Aorta (tissue), 5 donors: ENCODE measurements at regions not wholly inside any gene's neighbourhood (a gene's known extent, or its start where the extent isn't known, plus 50 kb on each side); places are given as distances from the start of the nearest gene placed in this dataset.

ENCODE experiments used
- ATAC-seq: fragments of 200-7000 bp; cut with Tn5 transposase; one replicate; pipeline ENCODE4 v1.9.1; 2022; ENCODE audit warnings: moderate library complexity; ENCODE audit not compliant: low FRiP score
- DNase-seq, 2 donors: peaks; one replicate each; pipeline ENCODE4 v3.0.0-alpha.2; 2020
- H3K27ac ChIP-seq, 2 donors: one replicate each; pipeline ENCODE4 v1.5.1; 2013; ENCODE audit warnings: low read length in 2 of 2, mild to moderate bottlenecking in 2 of 2, moderate library complexity in 2 of 2, control low read depth in 1 of 2, inconsistent platforms in 1 of 2, low read depth in 1 of 2
- H3K27me3 ChIP-seq, 2 donors: one replicate each; pipeline ENCODE4 v1.6.1; 2013; ENCODE audit warnings: control low read depth in 1 of 2, low read length in 1 of 2, mild to moderate bottlenecking in 1 of 2, moderate library complexity in 1 of 2; ENCODE audit not compliant: insufficient read depth in 2 of 2, control insufficient read depth in 1 of 2
- H3K36me3 ChIP-seq, 2 donors: one replicate each; pipeline ENCODE4 v1.6.1; 2013; ENCODE audit warnings: control low read depth in 1 of 2, low read length in 1 of 2, mild to moderate bottlenecking in 1 of 2; ENCODE audit not compliant: insufficient read depth in 2 of 2, control insufficient read depth in 1 of 2
- H3K4me1 ChIP-seq, 2 donors: one replicate each; pipeline ENCODE4 v1.6.1; 2013; ENCODE audit warnings: low read length in 2 of 2, control low read depth in 1 of 2, mild to moderate bottlenecking in 1 of 2, moderate library complexity in 1 of 2; ENCODE audit not compliant: insufficient read depth in 2 of 2, control insufficient read depth in 1 of 2
- H3K4me3 ChIP-seq, 2 donors: one replicate each; pipeline ENCODE4 v1.5.1; 2013; ENCODE audit warnings: low read length in 2 of 2, control low read depth in 1 of 2, mild to moderate bottlenecking in 1 of 2
- H3K9me3 ChIP-seq: one replicate; pipeline ENCODE4 v1.6.1; 2013; ENCODE audit warnings: mild to moderate bottlenecking, low read length; ENCODE audit not compliant: control insufficient read depth
- WGBS, 2 donors: extraction: QIAGEN DNeasy Blood & Tissue Kit; methylation state at CpG; one replicate each; pipeline ENCODE4 v1.1.7; 2013; 5-methylcytosine and 5-hydroxymethylcytosine counted together
- intact Hi-C, 2 donors: fragments of 100-400 bp; cut with DNase I; formaldehyde crosslinking; loops; one replicate each; pipeline versions ENCODE4 v1.14.2 to v1.15.0; 2022
- donor health status: healthy with polysubstance abuse.
- donor health status: Bipolar disorder and iron deficiency.
- donor health status: DM: no; HTN: no; CAD: no.
- donor health status: DM: no; HTN: no; CAD: no.
- donor health status: DM: yes; HTN: yes; CAD: no.

DNA sequence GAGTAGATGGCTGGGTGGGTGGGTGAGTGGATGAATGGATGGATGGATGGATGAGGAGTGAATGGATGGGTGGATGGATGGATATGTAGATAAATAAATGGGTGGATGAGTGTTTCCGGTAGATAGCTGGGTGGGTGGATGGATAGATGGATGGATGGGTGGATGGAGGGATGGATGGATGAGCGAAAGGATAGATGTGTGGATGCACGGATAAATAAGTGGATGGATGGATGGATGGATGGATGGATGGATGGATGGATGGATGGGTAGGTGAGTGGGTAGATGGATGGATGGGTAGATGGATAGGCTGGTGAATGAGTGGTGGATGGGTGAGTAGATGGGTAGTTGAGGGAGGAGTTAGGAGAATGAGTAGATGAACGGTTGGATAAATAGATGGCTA lies 349.3 kb downstream of the MN1 start:
- DNase-seq: no peak
- 94 to 96% methylated on average over 4 of the region's 4 CpGs for WGBS, 2 donors
- Histone ChIP-seq H3K36me3 (no peaks in the 10 kb centered on the region), H3K9me3 (no peaks in the 10 kb centered on the region), H3K27me3 (no peaks in the 10 kb centered on the region), H3K4me1 (no peaks in the 10 kb centered on the region), H3K27ac (no peak overlapping the region), H3K4me3 (no peak overlapping the region)
- intact Hi-C loops: no loop called here
- ATAC-seq: no peak

DNA sequence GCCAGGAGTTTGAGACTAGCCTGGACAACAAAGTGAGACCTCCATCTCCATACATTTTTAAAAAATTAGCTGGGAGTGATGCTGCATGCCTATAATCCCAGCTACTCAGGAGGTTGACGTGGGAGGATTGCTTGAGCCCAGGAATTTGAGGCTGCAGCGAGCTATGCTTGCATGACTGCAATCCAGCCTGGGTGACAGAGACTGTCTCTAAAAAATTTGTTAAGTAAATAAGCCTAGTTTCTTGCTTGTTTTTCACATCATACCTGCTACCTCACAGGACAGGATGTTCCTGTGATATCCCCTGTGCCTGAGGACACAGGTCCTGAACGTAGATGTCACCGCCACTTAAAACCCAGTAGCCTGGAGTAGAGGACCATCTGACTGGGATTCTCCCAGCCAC lies 348.6 kb downstream of the MN1 start:
- 93 to 96% methylated on average over 4 of the region's 4 CpGs for WGBS, 2 donors
- no peak overlapping the region for H3K27ac ChIP-seq
- no peak for ATAC-seq
- H3K4me3 ChIP-seq: no peak overlapping the region
- no peaks in the 10 kb centered on the region for H3K9me3 ChIP-seq
- DNase-seq: no peak
- no peaks in the 10 kb centered on the region for H3K4me1 ChIP-seq
- no peaks in the 10 kb centered on the region for H3K36me3 ChIP-seq
- H3K27me3 ChIP-seq: no peaks in the 10 kb centered on the region
- intact Hi-C loops: no loop called here

DNA sequence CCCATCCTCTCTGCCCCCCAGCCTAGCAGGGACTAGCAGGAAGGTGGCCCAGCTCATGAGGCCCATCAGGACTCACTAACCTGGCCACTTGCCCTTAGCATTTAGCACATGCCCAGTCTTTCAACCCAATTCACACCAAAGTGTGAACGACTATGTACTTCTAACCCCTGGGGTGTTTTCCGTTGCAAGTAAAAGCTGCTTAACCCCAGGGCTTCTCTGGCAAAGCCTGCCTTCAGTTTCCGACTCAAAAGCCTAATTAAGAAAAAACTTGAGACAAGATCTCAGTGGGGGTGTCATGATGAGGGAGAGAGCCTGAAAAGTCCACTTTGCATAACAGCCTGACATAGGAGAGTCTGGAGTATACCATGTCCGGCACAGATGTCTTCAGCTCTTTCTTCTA lies 347.8 kb downstream of the MN1 start:
- H3K36me3 ChIP-seq: no peaks in the 10 kb centered on the region
- no peak for DNase-seq
- intact Hi-C loops: no loop called here
- no peaks in the 10 kb centered on the region for H3K9me3 ChIP-seq
- no peak for ATAC-seq
- no peak overlapping the region for H3K27ac ChIP-seq
- no peaks in the 10 kb centered on the region for H3K4me1 ChIP-seq
- H3K4me3 ChIP-seq: no peak overlapping the region
- 92% methylated on average over 4 of the region's 4 CpGs for WGBS, 2 donors
- no peaks in the 10 kb centered on the region for H3K27me3 ChIP-seq

DNA sequence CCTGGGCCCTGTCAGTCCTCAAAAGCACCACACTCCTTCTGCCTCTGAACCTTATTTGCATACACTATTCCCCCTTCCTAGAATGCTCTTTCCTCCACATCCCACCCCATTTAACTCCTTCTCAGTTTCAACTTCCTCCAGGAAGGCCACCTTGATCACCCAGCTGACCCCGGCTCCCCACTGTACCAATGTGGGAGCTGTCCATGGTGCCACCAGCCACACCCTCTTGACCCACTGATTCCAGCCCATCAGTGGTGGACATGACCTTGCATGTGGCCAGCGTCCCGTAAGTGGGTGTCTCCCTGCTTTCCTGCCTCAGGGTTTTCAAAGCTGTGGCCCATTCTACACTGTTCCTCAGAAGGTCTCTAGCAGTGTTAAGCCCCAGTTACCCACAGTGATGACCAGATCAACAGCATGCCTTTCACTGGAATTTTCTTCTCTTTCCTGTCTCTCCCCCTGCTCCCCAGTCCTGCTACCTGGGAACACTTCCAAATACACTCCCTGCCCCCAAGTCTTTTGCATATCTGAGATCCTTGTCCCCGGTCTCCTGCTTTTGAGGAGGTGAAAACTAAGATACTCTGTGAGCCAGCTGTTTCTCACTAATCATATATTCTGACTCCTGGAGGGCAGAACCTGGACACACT lies 346.6 kb downstream of the MN1 start:
- DNase-seq (no peak), ATAC-seq (no peak)
- 82 to 91% methylated on average over 4 of the region's 4 CpGs for WGBS, 2 donors
- no peak overlapping the region for H3K27ac ChIP-seq
- H3K4me3 ChIP-seq: no peak overlapping the region
- no peaks in the 10 kb centered on the region for H3K36me3 ChIP-seq
- no peaks in the 10 kb centered on the region for H3K27me3 ChIP-seq
- intact Hi-C loops: no loop called here
- H3K9me3 ChIP-seq: no peaks in the 10 kb centered on the region
- H3K4me1 ChIP-seq: peaks cover 0 to 2% of the 10 kb centered on the region in 2 donors

DNA sequence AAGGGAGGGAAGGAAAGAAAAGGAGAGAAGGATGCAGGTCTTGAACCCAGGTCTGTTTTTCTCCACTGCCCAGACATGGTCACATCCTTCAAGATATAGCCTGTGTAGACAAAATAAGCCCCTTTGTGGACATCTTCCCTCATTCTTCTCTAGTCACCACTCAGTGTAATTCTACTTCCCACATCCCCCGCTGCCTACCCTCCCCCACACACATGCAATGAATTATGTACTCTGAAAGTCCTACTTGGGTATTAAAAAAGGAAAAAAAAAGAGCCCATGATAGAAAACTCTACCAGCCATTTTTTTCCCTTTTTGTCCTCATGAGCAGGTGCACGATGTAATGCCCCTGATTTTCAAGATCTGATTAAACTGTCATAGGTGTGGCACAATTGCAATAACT lies 346.0 kb downstream of the MN1 start:
- intact Hi-C loops: no loop called here
- Histone ChIP-seq H3K27ac (no peak overlapping the region), H3K9me3 (no peaks in the 10 kb centered on the region), H3K36me3 (no peaks in the 10 kb centered on the region), H3K27me3 (no peaks in the 10 kb centered on the region), H3K4me3 (no peak overlapping the region), H3K4me1 (peaks cover 0 to 2% of the 10 kb centered on the region in 2 donors)
- DNase-seq (no peak), ATAC-seq (no peak)
- WGBS, 2 donors: 92 to 98% methylated on average over 2 of the region's 2 CpGs

DNA sequence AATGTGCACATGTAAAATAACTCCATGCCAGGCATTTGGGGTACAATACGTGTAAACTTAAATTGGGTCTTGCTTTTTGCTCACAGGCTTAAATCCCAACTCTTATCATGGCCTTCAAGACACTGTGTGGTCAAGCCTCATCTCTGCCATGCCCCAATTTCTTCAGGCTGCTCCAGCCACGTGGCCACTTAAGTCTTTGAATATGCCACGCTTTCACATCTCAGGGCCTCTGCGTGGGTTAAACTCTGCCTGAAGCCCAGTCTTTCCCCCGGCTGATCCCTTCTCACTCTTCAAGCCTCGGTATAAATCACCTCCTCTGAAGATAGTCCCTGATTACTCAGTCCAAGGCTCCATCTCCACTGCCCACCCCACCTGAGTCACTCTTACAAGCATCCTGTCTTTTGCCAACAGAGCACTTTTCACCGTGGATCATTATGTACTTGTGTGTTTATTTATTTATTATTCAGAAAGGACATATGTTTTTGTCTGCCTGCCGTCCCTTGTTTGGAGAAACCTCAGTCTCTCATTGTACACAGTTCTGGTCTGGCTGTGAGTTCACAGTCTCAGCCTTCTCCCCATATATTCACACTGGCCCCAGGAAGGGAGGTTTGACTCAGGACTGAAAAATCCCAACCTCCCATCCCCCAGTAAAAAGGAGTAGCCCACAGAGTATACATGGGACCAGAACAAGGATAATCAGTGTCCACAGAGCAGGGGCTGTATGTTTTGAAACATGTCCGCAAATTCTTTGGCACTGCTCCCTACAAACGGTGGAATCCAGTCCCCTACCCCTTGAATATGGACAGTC lies 344.7 kb downstream of the MN1 start:
- H3K4me3 ChIP-seq: no peak overlapping the region
- ATAC-seq (no peak), DNase-seq (peak in 1 of 2 donors; percentile 17)
- no peaks in the 10 kb centered on the region for H3K27me3 ChIP-seq
- no peak overlapping the region for H3K27ac ChIP-seq
- no peaks in the 10 kb centered on the region for H3K36me3 ChIP-seq
- H3K4me1 ChIP-seq: peaks cover 0 to 6% of the 10 kb centered on the region in 2 donors
- no peaks in the 10 kb centered on the region for H3K9me3 ChIP-seq
- WGBS, 2 donors: 66 to 68% methylated on average over 10 of the region's 10 CpGs
- intact Hi-C loops: no loop called here

DNA sequence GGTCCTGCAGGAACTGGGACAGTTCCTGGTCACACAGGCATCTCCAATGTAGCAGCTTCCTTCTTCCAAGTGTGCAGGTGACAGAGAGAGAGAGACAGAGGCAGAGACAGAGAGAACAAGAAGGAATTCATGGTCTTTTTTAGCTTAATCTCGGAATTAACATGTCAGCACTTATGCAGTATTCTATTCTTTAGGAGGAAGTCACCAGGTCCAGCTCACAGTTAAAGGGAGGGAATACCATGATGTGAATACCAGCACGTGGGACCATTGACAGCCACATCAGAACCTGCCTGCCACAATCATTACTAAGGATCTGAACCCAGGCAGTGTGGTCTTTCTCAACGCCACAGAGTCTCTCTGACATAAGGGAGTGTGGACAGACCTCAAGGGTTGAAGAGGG lies 341.6 kb downstream of the MN1 start:
- no peak overlapping the region for H3K4me3 ChIP-seq
- no peak for DNase-seq
- peak overlapping the region in 1 of 2 donors; percentile 70 for H3K27ac ChIP-seq
- 2 to 10% methylated on average over 3 of the region's 3 CpGs for WGBS, 2 donors
- no peaks in the 10 kb centered on the region for H3K9me3 ChIP-seq
- ATAC-seq: no peak
- peaks cover 0 to 7% of the 10 kb centered on the region in 2 donors for H3K4me1 ChIP-seq
- H3K36me3 ChIP-seq: no peaks in the 10 kb centered on the region
- H3K27me3 ChIP-seq: no peaks in the 10 kb centered on the region
- intact Hi-C loops: no loop called here

DNA sequence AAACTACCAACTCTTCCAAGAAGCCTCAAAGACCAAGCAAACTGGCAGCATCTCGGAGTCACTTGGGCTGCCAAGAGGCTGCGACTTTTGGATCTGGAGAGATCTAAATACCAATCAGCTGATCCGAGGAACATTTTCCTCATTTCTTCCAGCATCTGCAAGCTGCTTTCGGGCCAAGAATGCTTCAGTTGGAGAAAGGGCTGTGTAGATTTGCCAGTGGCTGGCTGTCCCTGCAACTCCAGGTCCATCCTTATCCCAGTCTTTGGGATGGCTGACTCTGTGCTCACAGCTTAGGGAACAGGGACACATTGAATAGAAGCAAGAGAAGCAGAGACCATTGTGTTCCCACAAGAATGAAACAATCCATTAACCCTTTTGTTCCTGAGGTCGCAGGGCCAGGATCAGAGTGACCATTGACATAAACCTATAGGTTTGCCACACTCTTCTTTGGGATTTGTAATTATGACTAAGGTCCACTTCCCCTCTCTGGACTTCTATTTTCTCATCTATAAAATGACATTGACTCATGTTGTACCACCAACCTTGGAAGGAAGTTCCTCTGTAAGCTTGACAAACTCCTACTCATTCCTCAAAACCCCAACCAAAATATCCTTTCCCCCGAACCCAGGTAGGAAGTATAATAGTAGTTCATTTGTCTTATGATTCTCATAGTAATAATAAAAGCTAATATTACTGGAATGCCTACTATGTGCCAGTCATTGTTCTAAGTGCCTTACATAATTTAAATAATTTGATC lies 340.8 kb downstream of the MN1 start:
- Histone ChIP-seq H3K27me3 (no peaks in the 10 kb centered on the region), H3K27ac (peak overlapping the region in 1 of 2 donors; percentile 87), H3K4me1 (peaks cover 0 to 7% of the 10 kb centered on the region in 2 donors), H3K36me3 (no peaks in the 10 kb centered on the region), H3K4me3 (no peak overlapping the region), H3K9me3 (no peaks in the 10 kb centered on the region)
- ATAC-seq (peak; percentile 70), DNase-seq (peak; percentile 83 to 84)
- WGBS, 2 donors: 16 to 25% methylated on average over 6 of the region's 6 CpGs
- intact Hi-C loops: no loop called here
